GM21390 (cell line): ENCODE measurements at regions not wholly inside any gene's neighbourhood (a gene's known extent, or its start where the extent isn't known, plus 50 kb on each side); places are given as distances from the start of the nearest gene placed in this dataset.

Source experiments
- ATAC-seq: cut with Tn5 transposase; IDR thresholded peaks from one replicate; pipeline ENCODE4 v1.9.1; 2021; ENCODE audit not compliant: unreplicated experiment

GRCh38 chr1:188444526-188444925 is 1615.8 kb downstream of the PLA2G4A start:
- no peak for ATAC-seq

GRCh38 chr1:188462837-188463236 is 1634.1 kb downstream of the PLA2G4A start:
- ATAC-seq, result no peak

- ATAC-seq, result no peak
These were observed 1635.2 kb downstream of the PLA2G4A start for GRCh38 chr1:188463919-188464318.

DNA sequence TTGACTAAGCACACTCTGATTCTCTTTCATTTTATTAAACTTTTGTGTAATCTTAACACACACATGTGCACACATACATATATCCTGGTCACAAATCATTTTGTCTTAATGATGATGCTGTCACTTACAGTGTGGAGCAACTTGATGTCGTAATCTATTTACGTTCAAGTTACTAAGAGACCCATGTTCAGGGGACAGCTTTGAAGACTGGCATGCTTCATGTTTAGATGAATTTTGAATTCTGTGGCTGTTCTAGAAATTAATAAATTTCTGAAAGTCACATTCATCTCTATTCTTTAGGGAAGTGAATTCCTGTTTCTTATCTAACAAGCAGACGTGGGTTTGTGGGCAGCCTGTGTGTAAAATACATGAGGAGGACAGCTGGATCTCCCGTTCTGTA is 1637.8 kb downstream of the PLA2G4A start:
- no peak for ATAC-seq

- ATAC-seq, result no peak
These were observed 1647.9 kb downstream of the PLA2G4A start for GRCh38 chr1:188476606-188477005.

- no peak for ATAC-seq
These were observed 1660.8 kb downstream of the PLA2G4A start for GRCh38 chr1:188489336-188490112.

DNA sequence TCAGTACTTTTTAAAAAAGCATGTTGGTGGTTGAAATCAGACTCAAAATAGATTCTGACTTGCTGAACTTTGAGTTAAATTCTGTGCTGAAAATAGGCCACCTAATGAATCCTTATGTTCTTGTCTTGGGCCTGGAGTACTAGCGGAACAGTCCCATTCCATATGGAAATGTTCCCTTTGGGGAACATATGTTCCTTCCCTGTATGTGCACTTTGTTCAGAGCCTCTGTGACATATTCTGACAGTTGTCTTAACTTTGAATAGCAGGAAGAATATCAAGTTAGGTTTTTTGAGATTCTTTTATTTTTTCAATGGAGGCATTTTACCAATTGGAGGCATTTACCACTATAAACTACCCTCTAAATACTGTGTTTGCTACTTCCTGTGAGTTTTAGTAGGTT is 1667.8 kb downstream of the PLA2G4A start:
- ATAC-seq, result no peak

DNA sequence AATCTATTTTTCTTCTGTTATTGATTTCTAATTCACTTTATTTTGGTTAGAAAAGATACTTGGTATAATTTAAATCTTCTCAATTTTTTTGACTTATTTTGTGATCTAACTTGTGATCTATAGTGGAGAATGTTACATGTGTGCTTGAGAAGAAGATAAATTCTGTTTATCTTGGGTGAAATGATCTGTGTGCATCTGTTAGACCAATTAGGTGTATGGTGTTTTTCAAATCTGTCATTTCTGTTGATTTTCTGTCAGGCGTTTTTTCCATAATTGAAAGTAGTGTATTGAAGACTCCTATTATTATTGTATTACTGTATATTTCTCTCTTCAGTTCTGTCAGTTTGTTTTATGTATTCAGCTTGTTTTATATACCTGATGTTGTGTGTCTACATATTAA is 1668.3 kb downstream of the PLA2G4A start:
- ATAC-seq, result no peak

DNA sequence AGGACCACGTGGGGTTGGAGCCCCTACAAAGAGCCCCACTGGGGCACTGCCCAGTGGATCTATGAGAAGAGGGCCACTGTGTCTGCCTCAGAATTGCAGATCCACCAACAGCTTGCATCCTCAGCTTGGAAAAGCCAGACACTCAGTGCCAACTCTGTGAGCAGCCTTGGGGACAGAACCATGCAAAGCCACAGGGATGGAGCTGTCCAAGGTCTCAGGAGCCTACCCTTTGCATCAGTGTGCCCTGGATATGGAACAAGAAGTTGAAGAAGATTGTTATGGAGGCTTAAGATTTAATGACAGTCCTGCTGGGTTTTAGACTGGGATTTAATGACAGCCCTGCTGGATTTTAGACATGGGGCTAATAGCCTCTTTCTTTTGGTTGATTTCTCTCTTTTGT is 1670.9 kb downstream of the PLA2G4A start:
- no peak for ATAC-seq

- ATAC-seq, result no peak
These were observed 1686.2 kb downstream of the PLA2G4A start for GRCh38 chr1:188514917-188515316.

DNA sequence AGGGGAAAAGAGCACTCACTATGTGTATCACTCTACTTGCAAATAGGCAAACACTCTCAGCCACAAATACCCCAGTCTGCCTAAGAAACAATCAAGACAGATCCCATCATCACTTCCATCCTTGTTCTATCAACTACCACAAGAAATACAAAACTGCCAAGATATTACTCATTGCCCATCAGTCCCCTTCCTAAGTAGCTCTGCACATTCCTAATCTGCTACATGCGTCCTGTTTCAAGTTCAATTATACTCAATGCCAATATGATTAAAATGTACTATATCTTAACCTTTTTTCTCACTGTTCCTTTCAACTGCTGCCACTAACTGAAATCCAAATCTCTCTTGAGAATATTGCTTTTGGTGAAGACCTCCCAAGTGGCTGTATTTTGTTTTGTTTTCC is 1688.4 kb downstream of the PLA2G4A start:
- no peak for ATAC-seq

DNA sequence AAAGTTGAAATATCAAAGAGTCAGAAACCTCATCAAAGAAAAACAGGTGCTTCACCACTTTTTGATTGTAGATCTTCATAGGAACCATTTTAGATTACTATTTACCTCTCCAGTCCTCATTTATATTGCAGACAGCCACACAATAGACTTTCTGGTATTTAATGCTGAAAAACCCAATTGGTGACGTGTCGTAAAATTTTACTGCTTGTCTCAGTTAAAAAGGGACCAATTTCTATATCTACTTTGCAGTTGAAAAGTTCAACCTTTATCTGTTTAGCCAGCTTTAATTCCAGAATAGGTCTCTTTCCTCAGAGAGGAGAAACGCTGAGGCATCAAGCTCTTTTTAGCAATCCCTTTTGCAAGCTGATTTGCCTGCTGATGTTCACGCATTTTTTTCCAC is 1722.4 kb downstream of the PLA2G4A start:
- ATAC-seq, result no peak

DNA sequence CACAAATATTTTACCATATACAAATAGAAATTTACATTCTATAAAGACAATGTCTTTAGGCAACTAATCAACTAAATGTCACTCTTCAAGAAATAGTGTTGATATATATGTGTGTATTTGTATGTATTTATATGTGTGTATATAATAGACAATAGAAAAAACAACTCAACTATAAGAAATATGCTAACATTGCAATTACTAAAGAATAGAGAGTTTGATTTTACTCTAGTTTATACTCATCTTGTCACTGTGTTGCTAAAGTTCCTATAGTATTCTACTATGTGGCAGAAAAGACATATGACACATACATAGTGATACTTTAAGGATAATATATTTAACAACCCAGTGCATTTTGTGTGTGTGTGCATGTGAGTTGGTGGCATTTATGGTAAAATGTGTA is 1728.3 kb downstream of the PLA2G4A start:
- no peak for ATAC-seq

- ATAC-seq, result no peak
These were observed 1754.3 kb downstream of the PLA2G4A start for GRCh38 chr1:188582911-188583532.

- no peak for ATAC-seq
These were observed 1755.4 kb downstream of the PLA2G4A start for GRCh38 chr1:188584119-188584518.

- ATAC-seq, result no peak
These were observed 1761.9 kb downstream of the PLA2G4A start for GRCh38 chr1:188590641-188591040.

GRCh38 chr1:188594542-188595235 is 1765.9 kb downstream of the PLA2G4A start:
- no peak for ATAC-seq

GRCh38 chr1:188599313-188599712 is 1770.6 kb downstream of the PLA2G4A start:
- no peak for ATAC-seq

DNA sequence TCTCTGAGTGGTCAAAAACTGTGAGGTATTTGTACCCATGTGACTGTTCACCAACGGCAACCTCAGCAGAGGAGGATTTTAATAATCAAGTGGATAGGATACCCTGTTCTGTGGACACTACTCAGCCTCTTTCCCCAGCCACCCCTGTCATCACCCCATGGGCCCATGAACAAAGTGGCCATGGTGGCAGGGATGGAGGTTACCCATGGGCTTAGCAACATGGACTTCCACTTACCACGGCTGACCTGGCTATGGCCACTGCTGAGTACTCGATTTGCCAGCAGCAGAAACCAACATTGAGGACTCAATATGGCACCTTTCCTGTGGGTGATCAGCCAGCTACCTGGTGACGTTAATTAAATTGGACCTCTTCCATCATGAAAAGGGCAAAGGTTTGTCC is 1782.7 kb downstream of the PLA2G4A start:
- ATAC-seq, result no peak

- ATAC-seq, result no peak
These were observed 1786.6 kb downstream of the PLA2G4A start for GRCh38 chr1:188615321-188615720.

DNA sequence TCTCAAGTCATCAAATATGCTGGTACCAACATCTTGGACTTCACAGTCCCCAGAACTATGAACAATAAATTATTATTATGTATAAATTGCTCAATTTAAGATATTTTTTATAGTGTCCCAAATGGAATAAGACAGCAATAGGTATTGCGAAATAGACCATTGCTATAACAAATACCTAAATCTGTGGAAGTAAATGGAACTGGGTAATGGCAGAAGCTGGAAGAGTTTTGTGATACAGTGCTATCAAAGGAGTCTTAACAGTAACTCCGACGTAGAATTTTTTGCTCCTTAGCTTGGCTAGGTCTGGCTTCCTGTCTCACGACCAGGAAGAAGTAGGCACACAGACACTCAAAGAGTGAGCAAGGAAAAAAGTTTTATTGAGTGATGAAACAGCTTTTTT is 1791.5 kb downstream of the PLA2G4A start:
- no peak for ATAC-seq

GRCh38 chr1:188641566-188642211 is 1812.9 kb downstream of the PLA2G4A start:
- no peak for ATAC-seq
